Stomach smooth muscle (tissue), 2 donors: ENCODE measurements at regions not wholly inside any gene's neighbourhood (a gene's known extent, or its start where the extent isn't known, plus 50 kb on each side); places are given as distances from the start of the nearest gene placed in this dataset.
"Not testable (repeated sequence)": the region's sequence is repeated elsewhere in the genome, so short reads cannot be mapped to it uniquely, and the experiment has no call there.

Experiments
- H3K27ac ChIP-seq: one replicate; pipeline ENCODE4 v1.7.0; 2013; ENCODE audit warnings: mild to moderate bottlenecking, low read length, inconsistent platforms
- H3K27me3 ChIP-seq, 2 donors: one replicate each; pipeline ENCODE4 v1.7.0; 2013; ENCODE audit warnings: low read length in 2 of 2; ENCODE audit not compliant: insufficient read depth in 2 of 2, control insufficient read depth in 1 of 2
- H3K36me3 ChIP-seq, 2 donors: one replicate each; pipeline ENCODE4 v1.7.0; 2013; ENCODE audit warnings: low read length in 2 of 2; ENCODE audit not compliant: control insufficient read depth in 2 of 2, insufficient read depth in 2 of 2
- H3K4me1 ChIP-seq: one replicate; pipeline ENCODE4 v1.7.0; 2013; ENCODE audit warnings: low read length; ENCODE audit not compliant: control insufficient read depth, insufficient read depth
- H3K4me3 ChIP-seq, 2 donors: one replicate each; pipeline ENCODE4 v1.7.0; 2013; ENCODE audit warnings: low read length in 2 of 2
- H3K9ac ChIP-seq, 2 donors: one replicate each; pipeline ENCODE4 v1.7.0; 2013; ENCODE audit warnings: low read length in 2 of 2, mild to moderate bottlenecking in 1 of 2
- H3K9me3 ChIP-seq, 2 donors: one replicate each; pipeline ENCODE4 v1.7.0; 2013; ENCODE audit warnings: low read length in 2 of 2; ENCODE audit not compliant: control insufficient read depth in 2 of 2
- donor health status: healthy.
- donor health status: Pancreatic carcinoma.

DNA sequence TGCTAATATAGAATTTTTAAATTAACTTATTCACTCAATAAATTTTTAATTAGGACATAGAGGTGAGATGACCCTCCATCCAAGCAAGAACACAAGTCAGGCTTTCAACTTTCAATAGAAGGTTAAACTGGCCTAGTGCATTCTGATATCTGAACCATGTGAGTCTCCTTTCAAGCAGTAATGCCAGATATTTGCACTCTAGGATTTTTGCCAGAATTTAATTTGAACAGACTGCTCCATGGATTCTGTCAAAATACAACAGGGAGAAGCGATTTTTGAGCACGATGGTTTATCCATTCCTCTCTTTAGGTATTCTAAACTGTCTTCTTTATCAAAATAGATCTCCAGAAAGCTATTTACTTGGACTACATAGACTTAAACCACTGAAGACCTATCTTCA, 72.0 kb upstream of the DCLK2 start:
- Histone ChIP-seq H3K4me3 (peak overlapping the region in 1 of 2 donors; percentile 34), H3K9me3 (no peaks in the 10 kb centered on the region), H3K27ac (no peak overlapping the region), H3K36me3 (no peaks in the 10 kb centered on the region), H3K4me1 (peaks cover 20% of the 10 kb centered on the region), H3K27me3 (no peaks in the 10 kb centered on the region), H3K9ac (no peak overlapping the region)

DNA sequence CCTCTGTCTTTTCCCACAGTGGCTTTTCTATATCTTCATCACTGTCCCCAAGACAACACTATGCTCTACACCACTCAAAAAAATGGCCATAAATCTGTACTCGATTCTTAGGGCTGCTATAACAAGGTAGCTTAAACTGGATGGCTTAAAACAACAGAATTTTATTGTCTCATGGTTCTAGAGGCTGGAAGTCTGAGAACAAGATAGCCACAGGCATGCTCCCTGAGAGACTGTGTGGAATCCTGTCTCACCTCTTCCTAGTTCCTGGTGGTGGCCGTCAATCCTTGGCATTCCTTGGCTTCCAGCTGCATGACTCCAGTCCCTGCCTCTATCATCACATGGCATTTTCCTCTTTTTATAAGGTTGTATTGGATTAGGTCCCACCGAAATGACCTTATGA, 70.7 kb upstream of the DCLK2 start:
- H3K27me3 ChIP-seq, result no peaks in the 10 kb centered on the region
- no peak overlapping the region for H3K4me3 ChIP-seq
- peaks cover 20% of the 10 kb centered on the region for H3K4me1 ChIP-seq
- no peaks in the 10 kb centered on the region for H3K9me3 ChIP-seq
- H3K27ac ChIP-seq, result no peak overlapping the region
- H3K36me3 ChIP-seq, result no peaks in the 10 kb centered on the region
- H3K9ac ChIP-seq, result no peak overlapping the region

DNA sequence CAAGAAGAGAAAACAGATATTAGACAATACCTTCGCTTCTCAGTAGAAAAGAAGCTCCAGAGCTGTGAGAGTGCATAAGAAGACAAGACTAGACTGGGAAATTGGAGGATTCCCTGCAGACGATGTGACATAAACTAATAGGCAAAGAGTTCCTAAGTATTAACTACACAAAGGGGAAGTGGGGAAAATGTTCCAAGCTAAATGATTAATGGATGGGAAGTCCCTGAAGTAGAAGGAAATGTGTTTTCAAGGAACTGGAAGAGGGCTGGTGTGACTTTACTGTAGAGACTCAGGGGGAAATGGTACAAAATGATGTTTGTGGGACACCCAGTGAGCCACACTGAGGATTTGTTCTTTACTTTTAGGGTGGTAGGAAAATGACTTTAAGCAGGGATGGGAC, 69.7 kb upstream of the DCLK2 start:
- H3K36me3 ChIP-seq, result no peaks in the 10 kb centered on the region
- no peak overlapping the region for H3K9ac ChIP-seq
- no peak overlapping the region for H3K4me3 ChIP-seq
- no peaks in the 10 kb centered on the region for H3K9me3 ChIP-seq
- H3K27ac ChIP-seq, result no peak overlapping the region
- H3K27me3 ChIP-seq, result no peaks in the 10 kb centered on the region
- H3K4me1 ChIP-seq, result peaks cover 17% of the 10 kb centered on the region

- Histone ChIP-seq H3K9ac (no peak overlapping the region), H3K9me3 (no peaks in the 10 kb centered on the region), H3K27ac (no peak overlapping the region), H3K27me3 (no peaks in the 10 kb centered on the region), H3K4me1 (peaks cover 14% of the 10 kb centered on the region), H3K36me3 (no peaks in the 10 kb centered on the region), H3K4me3 (no peak overlapping the region)
Measured at GRCh38 chr4:150009533-150009932, 68.7 kb upstream of the DCLK2 start.

DNA sequence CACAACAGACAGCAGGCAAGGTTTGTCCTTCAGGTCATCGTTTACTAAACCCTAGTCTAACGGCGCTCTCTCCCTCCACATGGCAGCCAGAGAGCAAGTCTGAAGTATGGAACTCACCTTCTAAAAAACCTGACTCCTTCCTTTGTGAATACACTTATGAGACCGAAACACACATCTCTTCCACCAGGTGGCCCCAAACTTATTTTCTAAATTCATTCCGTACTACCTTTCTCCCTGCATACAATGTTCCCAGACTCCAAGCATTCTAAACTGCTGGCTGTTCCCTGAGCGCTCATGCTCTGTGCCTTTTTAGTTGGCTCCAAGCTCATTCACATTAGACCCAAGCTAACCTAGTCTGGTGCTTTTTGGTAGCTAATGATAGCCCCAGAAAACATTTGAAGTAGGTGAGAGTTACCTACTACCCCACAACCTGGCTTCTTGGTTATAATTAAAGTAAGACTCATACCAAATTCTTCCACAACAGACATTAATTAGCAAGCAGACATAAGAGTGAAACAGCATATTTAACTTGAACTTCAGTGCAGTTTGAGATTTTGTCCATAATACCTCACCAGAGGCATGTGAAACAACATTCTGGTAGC, 67.6 kb upstream of the DCLK2 start:
- peaks cover 13% of the 10 kb centered on the region for H3K4me1 ChIP-seq
- H3K36me3 ChIP-seq, result no peaks in the 10 kb centered on the region
- H3K9ac ChIP-seq, result no peak overlapping the region
- H3K27me3 ChIP-seq, result no peaks in the 10 kb centered on the region
- no peak overlapping the region for H3K27ac ChIP-seq
- no peaks in the 10 kb centered on the region for H3K9me3 ChIP-seq
- H3K4me3 ChIP-seq, result no peak overlapping the region

DNA sequence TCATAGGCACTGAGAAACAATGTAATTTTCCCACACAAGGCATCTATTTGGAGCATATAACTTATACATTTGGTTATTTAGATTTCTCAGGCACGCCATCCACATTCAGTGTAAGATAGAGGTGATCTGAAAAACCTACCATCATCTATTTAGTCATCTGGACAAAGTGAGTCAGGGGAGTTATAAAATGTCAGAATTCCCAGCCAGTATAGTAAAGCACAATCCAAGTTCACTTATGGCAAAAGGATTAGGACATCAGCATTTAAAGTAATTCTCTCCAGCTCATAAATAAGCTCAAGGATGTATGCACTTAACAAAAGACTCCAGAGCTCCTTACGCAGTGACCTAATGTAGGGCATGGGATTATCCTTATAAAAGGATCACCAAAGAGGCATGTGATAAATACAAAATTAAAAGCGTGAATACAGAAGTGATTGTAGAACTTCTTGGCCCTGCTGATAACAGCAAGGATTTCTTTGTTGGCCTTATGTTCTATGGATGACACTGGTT, 65.3 kb upstream of the DCLK2 start:
- Histone ChIP-seq H3K4me3 (no peak overlapping the region), H3K4me1 (peaks cover 9% of the 10 kb centered on the region), H3K27me3 (no peaks in the 10 kb centered on the region)

DNA sequence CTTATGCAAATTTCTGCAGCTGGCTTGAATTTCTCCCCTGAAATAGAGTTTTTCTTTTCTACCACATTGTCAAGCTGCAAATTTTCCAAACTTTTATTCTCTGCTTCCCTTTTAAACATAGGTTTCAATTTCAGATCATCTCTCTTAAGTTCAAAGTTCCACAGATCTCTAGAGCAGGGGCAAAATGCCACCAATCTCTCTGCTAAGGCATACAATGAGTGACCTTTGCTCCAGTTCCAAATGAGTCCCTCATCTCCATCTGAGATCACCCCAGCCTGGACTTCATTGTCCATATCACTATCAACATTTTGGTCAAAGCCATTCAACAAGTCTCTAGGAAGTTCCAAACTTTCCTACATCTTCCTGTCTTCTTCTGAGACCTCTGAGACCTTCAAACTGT, 62.3 kb upstream of the DCLK2 start:
- not testable (repeated sequence) for H3K9ac ChIP-seq, H3K27ac ChIP-seq, H3K9me3 ChIP-seq, H3K4me3 ChIP-seq, H3K27me3 ChIP-seq, H3K36me3 ChIP-seq, H3K4me1 ChIP-seq

More for the DNA sequence above, 65.3 kb upstream of the DCLK2 start:
- H3K9me3 ChIP-seq, result no peaks in the 10 kb centered on the region
- no peak overlapping the region for H3K27ac ChIP-seq
- H3K36me3 ChIP-seq, result no peaks in the 10 kb centered on the region
- no peak overlapping the region for H3K9ac ChIP-seq

- not testable (repeated sequence) for H3K36me3 ChIP-seq, H3K27me3 ChIP-seq, H3K4me1 ChIP-seq, H3K27ac ChIP-seq, H3K4me3 ChIP-seq, H3K9me3 ChIP-seq, H3K9ac ChIP-seq
Measured at GRCh38 chr4:150016621-150017020, 61.6 kb upstream of the DCLK2 start.

- Histone ChIP-seq H3K4me3 (no peak overlapping the region), H3K27me3 (no peaks in the 10 kb centered on the region), H3K9me3 (no peaks in the 10 kb centered on the region), H3K27ac (no peak overlapping the region), H3K9ac (no peak overlapping the region), H3K36me3 (no peaks in the 10 kb centered on the region), H3K4me1 (no peaks in the 10 kb centered on the region)
Measured at GRCh38 chr4:150018257-150018656, 60.0 kb upstream of the DCLK2 start.

DNA sequence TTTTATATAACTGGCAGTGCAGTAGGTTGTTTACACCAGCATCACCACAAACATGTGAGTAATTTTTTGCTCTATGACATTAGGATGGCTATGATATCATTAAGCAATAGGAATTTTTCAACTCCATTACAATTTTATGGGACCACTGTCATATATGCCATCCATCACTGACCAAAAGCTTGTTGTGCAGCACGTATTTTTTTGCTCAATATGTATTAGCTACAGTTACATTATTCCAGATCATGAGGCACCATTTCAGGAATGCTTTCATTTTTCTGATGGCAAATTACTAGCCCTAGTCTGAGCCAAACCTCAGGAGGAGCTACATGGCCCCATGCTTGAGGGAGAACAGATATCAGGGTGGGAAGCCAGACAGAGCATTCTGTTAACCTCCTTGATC, 56.8 kb upstream of the DCLK2 start:
- no peak overlapping the region for H3K4me3 ChIP-seq
- H3K36me3 ChIP-seq, result no peaks in the 10 kb centered on the region
- H3K27me3 ChIP-seq, result no peaks in the 10 kb centered on the region
- no peaks in the 10 kb centered on the region for H3K9me3 ChIP-seq
- H3K4me1 ChIP-seq, result no peaks in the 10 kb centered on the region
- H3K27ac ChIP-seq, result no peak overlapping the region
- H3K9ac ChIP-seq, result no peak overlapping the region

DNA sequence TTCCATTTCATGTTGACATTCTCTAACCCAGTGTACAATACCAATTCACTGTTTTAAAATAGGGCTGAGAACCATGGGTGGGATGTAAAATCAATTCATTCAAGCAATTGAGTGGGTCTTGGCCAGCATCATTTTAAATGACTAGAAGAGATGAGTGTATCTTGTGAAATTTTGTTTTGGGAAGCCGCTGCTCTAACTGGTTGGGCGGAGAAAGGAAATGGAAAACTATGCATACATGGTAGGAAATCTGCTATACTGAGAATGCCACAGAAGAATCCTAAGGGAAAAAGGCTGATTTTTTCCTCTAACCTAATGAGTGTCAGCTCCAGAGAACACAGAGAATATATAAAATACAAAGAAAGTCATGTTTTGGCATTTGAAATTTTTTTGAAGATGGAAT, 54.8 kb upstream of the DCLK2 start:
- Histone ChIP-seq H3K27me3 (no peaks in the 10 kb centered on the region), H3K9ac (no peak overlapping the region), H3K9me3 (no peaks in the 10 kb centered on the region), H3K36me3 (no peaks in the 10 kb centered on the region), H3K4me1 (no peaks in the 10 kb centered on the region), H3K4me3 (no peak overlapping the region), H3K27ac (no peak overlapping the region)
